ENCODE measurements at regions not wholly inside any gene's neighbourhood (a gene's known extent, or its start where the extent isn't known, plus 50 kb on each side); places are given as distances from the start of the nearest gene placed in this dataset.

DNA sequence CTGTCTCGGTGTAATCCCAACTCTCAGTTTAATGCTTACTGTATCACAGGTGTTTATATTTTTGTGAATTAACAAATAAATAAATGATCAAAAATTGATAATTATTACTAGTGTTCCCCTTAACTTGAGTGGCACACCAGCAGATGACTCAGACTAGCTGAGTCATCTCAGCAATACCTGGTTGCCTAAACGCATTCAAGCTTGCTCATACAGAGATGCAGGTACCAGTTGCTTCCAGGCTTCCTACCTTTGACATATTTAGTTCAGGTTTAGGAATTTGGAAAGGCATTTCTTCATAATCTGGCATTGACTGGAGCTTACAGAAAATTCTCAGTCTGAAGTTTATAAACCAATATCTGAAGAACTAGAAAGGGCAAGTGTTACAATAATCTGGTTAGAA, 78.9 kb upstream of the LMO4 start:
- H3K4me3 ChIP-seq: no peak overlapping the region
- H3K4me1 ChIP-seq: no peaks in the 10 kb centered on the region
- H3K27me3 ChIP-seq: no peaks in the 10 kb centered on the region
- in situ Hi-C loops (cut with MboI; ENCODE audit: low sequenced_read_pairs in 4 of 4) (no loop called here), intact Hi-C loops (cut with DNase I; ENCODE audit: low total_unique reads) (no loop called here)
- H3K36me3 ChIP-seq: no peaks in the 10 kb centered on the region
- H3K9me3 ChIP-seq: no peaks in the 10 kb centered on the region
- H3K27ac ChIP-seq: no peak overlapping the region
- no peak for DNase-seq
- ATAC-seq: no peak
- TF ChIP-seq POLR2A (IDR thresholded peaks at IDR 0.05): no peak
- TF ChIP-seq CTCF (IDR thresholded peaks at IDR 0.05 in 4 of 5, conservative IDR thresholded peaks at IDR 0.05 in 1 of 5): no peak

DNA sequence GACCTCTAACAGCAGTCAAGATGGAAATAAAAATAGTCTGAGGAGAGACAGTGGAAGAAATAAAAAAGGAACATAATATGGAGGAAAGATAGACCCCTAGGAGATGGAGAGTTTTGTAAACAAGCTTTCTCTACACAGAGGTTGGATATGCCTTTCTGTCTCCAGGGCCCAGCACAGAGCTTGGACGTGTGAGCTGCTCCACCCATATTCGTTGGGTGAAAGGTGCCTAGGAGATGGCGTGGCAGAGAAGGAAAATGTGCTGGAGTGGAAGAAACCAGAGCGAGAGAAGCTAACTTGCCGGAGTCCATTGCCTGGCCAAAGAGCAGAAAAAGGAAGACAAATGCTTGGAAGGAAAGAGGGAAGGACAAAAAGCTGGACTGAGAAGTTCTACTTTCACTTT, 78.3 kb upstream of the LMO4 start:
- no peaks in the 10 kb centered on the region for H3K27me3 ChIP-seq
- in situ Hi-C loops (cut with MboI; ENCODE audit: low sequenced_read_pairs in 4 of 4) (no loop called here), intact Hi-C loops (cut with DNase I; ENCODE audit: low total_unique reads) (no loop called here)

DNA sequence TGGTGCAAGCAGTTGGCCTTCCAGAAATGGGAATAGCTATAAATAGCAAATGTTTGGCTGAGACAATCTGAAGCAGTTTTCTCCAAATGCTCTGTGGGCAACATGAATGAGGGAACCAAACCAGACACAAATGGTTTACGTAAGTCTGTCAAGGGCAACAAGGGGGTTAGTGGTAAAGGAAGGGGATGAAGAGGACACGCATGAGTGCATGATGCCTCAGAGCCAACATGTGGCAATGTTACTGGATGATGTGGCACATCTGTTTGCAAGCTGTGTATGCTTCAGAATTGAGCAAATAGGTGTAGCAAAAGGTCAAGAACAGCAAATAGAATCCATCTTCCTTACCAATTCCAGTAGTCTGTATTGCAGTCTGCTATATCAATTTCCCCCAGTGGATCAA, 76.3 kb upstream of the LMO4 start:
- no peaks in the 10 kb centered on the region for H3K36me3 ChIP-seq
- no peak for TF ChIP-seq POLR2A (IDR thresholded peaks at IDR 0.05)
- no peak for TF ChIP-seq CTCF (IDR thresholded peaks at IDR 0.05 in 4 of 5, conservative IDR thresholded peaks at IDR 0.05 in 1 of 5)
- no peak overlapping the region for H3K27ac ChIP-seq
- in situ Hi-C loops (cut with MboI; ENCODE audit: low sequenced_read_pairs in 4 of 4) (no loop called here), intact Hi-C loops (cut with DNase I; ENCODE audit: low total_unique reads) (no loop called here)
- H3K9me3 ChIP-seq: no peaks in the 10 kb centered on the region
- no peak overlapping the region for H3K4me3 ChIP-seq
- DNase-seq: no peak
- H3K4me1 ChIP-seq: no peaks in the 10 kb centered on the region
- ATAC-seq: no peak
- no peaks in the 10 kb centered on the region for H3K27me3 ChIP-seq

More for the DNA sequence above, 78.3 kb upstream of the LMO4 start:
- H3K4me3 ChIP-seq: no peak overlapping the region
- DNase-seq: no peak
- no peak for ATAC-seq
- TF ChIP-seq CTCF (IDR thresholded peaks at IDR 0.05 in 4 of 5, conservative IDR thresholded peaks at IDR 0.05 in 1 of 5) (no peak), POLR2A (IDR thresholded peaks at IDR 0.05) (no peak)
- H3K9me3 ChIP-seq: no peaks in the 10 kb centered on the region
- no peaks in the 10 kb centered on the region for H3K36me3 ChIP-seq
- H3K27ac ChIP-seq: no peak overlapping the region
- no peaks in the 10 kb centered on the region for H3K4me1 ChIP-seq

GRCh38 chr1:87262688-87263087, 66.0 kb upstream of the LMO4 start:
- ATAC-seq (no peak), DNase-seq (no peak)
- no peak for TF ChIP-seq CTCF (IDR thresholded peaks at IDR 0.05 in 4 of 5, conservative IDR thresholded peaks at IDR 0.05 in 1 of 5)
- TF ChIP-seq POLR2A (IDR thresholded peaks at IDR 0.05): no peak
- H3K9me3 ChIP-seq: no peaks in the 10 kb centered on the region
- H3K27me3 ChIP-seq: no peaks in the 10 kb centered on the region
- no peaks in the 10 kb centered on the region for H3K4me1 ChIP-seq
- intact Hi-C loops (cut with DNase I; ENCODE audit: low total_unique reads): no loop called here
- H3K4me3 ChIP-seq: no peak overlapping the region
- H3K36me3 ChIP-seq: no peaks in the 10 kb centered on the region
- in situ Hi-C loops (cut with MboI; ENCODE audit: low sequenced_read_pairs in 4 of 4): no loop called here
- H3K27ac ChIP-seq: no peak overlapping the region

DNA sequence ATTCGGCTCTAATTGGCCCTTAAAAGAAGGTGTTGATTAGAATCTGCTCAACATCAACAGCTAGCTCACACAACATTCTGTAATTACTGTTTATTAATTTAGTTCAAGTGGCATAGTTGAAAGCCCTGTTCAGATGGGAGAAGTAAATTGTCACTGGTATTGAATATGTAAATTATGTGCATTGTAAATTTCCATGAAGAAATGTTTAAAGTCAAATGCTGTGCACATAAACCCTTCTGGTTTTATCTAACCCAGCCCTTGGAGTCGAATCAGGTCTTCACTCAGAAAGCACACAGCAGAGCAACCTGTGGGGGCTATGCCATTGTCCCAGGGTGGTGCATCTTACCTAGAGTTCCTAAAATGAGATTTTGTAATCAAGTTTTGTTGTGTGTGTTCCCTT, 65.4 kb upstream of the LMO4 start:
- DNase-seq (no peak), ATAC-seq (no peak)
- H3K27ac ChIP-seq: no peak overlapping the region
- TF ChIP-seq POLR2A (IDR thresholded peaks at IDR 0.05) (no peak), CTCF (IDR thresholded peaks at IDR 0.05 in 4 of 5, conservative IDR thresholded peaks at IDR 0.05 in 1 of 5) (no peak)
- no peak overlapping the region for H3K4me3 ChIP-seq
- no peaks in the 10 kb centered on the region for H3K4me1 ChIP-seq
- in situ Hi-C loops (cut with MboI; ENCODE audit: low sequenced_read_pairs in 4 of 4) (no loop called here), intact Hi-C loops (cut with DNase I; ENCODE audit: low total_unique reads) (no loop called here)
- no peaks in the 10 kb centered on the region for H3K9me3 ChIP-seq
- H3K36me3 ChIP-seq: no peaks in the 10 kb centered on the region
- H3K27me3 ChIP-seq: no peaks in the 10 kb centered on the region
